Occipital lobe (tissue), 1 donor: ENCODE measurements at regions not wholly inside any gene's neighbourhood (a gene's known extent, or its start where the extent isn't known, plus 50 kb on each side); places are given as distances from the start of the nearest gene placed in this dataset.
"Not testable (repeated sequence)": the region's sequence is repeated elsewhere in the genome, so short reads cannot be mapped to it uniquely, and the experiment has no call there.

Source experiments
- DNase-seq: peaks from one replicate; lab custom pipeline; 2025; lab: John Stamatoyannopoulos, UW

DNA sequence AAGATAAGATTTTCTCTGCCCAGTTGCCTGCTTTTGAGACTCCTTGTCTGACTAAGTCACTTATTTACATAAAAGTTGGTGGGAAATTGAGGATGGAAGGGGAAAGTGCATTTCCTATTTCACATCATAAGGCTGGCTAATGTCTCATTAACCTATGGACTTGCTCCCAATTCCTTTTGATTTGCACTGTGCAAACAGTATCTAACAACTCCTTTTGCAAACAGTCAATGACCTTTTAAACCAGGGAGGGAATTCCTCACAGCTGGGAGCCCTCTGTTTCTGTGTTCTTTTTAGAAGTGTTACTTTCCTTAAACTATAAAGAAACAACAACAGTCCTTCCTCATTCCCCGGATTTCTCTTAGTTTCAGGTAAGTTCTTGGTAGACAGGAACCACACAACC, 272.8 kb downstream of the RND3 start:
- no peak for DNase-seq

DNA sequence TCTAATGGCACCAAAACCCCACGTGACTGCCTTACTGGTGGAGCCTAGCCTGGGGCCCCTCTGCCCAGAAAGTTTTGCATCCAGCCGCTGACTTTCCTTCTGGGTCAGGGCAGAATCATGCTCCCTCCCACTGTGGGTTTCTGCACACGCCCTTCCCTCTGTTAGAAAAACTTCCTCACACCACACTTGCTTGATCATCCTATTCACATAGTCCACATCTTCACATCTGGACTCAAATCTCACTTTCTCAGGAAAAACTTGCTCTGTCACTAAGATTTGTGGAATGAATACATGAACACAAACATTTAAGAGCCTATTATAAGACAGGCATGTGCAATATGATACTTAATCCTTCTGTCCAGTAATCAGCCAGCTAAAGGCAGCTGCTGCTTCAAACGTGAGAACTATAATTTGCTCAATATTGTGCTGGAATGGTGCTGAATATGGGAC, 274.7 kb downstream of the RND3 start:
- no peak for DNase-seq

DNA sequence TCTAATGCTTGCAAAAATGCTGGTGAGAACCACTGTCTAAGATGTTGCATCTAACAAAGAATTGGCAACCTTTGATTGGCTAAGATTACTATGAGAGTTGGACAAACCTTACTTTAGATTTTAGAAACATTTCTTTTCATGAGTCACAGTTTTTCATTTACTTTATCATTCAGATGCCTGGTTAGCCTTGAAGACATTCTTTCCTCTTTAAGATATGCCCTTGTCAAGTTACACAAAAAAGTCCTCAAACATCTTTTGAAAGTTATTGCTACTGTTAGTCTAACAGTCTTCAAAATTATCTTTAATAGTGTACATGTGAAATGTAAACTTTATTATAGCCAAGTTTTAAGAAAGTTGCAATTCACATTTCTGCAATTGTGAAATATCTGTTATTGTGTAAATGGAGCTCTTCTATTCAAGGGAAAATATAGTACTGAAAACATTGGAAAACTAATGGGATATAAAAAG, 276.3 kb downstream of the RND3 start:
- DNase-seq, result no peak

DNA sequence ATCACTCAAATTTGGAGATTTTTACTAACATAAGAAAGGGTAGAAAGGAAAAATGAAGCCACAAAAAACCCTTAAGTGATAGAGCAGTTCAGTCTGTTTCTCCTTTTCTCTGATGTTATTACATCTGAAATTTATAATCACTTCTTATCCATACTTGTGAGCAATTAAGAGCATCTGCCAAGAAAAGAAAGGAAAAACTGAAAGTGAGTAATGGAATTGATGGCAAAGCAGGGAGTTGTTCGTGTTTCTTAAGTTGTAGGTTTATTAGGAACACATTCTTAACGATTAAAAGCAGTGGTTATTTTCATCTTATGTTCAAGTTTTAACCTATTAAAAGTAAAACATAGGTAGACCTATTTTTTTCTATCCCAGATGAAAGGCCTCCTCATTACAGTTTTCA, 277.7 kb downstream of the RND3 start:
- DNase-seq, result no peak

DNA sequence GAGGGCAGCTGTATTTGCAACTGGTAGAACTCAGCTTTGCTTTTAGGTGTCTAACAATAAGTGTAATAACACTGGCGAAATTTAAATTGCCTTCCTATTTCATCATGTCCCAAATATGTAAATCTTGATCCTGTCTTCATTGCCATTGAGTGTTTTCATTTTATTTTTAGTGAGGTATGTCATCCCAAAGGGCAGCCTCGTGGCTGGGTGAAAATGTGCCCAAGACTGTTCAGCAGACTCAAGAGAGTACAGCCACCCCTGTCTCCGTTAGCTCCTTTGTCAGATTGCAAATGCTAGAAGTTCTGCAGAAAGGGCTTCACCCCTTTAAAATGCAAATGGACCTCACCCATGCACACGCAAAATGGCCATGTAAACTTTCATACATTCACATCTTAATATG, 278.8 kb downstream of the RND3 start:
- DNase-seq, result no peak

DNA sequence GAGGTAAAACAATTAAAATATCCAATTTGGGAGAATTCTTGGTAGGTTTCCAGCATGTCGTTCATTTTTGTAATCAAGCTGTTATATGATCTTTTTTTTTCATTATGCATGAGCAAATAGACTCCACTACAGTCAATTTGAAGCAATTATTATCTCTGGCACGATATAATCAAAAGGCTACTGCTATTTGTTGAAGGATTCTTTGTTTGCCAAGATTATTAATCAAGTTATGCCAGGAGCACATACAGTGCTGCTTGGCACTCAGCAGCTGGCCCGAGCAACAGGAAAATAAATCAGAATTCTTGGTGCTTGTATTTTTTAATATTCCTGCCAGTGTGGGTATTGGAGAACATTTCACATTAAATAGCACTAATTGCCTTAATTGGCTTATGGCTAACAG, 279.5 kb downstream of the RND3 start:
- no peak for DNase-seq

DNA sequence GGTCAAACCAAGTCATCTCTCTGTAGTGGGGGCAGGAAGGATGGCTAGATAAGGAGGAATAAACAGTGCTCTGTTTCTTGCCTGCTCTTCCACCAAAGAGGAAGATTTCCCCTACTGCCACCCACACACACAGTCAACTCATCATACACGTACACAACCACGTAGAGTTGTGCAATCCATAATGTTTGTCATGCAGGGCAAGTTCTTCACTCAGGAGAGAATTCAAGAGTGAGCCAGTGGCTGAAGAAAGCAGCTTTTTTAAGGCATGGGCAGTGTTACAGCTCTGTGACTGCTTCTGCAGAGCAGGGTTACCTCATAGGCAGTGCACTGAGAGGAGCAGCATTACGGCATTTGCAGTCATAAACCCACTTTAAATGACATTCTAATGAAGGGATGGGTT, 283.0 kb downstream of the RND3 start:
- DNase-seq, result no peak

DNA sequence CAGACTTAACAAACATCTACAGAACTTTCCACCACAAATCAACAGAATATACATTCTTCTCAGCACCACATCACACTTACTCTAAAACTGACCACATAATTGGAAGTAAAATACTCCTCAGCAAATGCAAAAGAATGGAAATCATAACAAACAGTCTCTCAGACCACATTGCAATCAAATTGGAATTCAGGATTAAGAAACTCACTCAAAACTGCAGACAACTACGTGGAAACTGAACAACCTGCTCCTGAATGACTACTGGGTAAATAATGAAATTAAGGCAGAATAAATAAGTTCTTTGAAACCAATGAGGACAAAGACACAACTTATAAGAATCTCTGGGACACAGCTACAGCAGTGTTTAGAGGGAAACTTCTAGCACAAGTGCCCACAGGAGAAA, 292.7 kb downstream of the RND3 start:
- DNase-seq, result not testable (repeated sequence)

DNA sequence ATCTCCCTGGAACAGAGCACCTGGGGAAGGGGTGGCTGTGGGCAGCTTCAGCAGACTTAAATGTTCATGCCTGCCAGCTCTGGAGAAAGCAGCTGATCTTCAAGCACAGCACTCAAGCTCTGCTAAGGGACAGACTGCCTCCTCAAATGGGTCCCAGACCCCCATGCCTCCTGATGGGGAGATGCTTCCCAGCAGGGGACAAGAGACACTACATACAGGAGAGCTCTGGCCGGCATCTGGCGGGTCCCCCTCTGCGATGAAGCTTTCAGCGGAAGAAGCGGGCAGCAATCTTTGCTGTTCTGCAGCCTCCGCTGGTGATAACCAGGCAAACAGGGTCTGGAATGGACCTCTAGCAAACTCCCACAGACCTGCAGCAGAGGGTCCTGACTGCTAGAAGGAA, 294.8 kb downstream of the RND3 start:
- DNase-seq, result no peak

DNA sequence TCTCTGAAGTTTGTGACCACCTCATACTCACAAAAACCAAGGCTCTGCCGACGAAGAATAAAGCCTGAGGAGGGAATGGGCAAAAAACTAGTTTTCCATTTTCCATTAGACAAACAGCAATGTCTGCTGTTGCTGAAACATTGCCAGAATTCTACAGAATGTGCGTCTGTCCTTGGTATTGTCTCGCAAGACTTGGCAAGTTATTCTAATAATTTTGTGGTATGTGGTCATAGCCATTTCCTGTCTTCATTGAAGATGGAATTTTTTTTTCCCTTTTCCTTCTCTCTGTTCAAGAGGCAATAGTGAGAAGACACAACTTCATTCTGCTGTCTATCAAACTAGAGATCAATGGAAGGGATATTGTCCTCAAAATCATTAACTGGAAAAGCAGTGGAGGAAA, 296.1 kb downstream of the RND3 start:
- no peak for DNase-seq

DNA sequence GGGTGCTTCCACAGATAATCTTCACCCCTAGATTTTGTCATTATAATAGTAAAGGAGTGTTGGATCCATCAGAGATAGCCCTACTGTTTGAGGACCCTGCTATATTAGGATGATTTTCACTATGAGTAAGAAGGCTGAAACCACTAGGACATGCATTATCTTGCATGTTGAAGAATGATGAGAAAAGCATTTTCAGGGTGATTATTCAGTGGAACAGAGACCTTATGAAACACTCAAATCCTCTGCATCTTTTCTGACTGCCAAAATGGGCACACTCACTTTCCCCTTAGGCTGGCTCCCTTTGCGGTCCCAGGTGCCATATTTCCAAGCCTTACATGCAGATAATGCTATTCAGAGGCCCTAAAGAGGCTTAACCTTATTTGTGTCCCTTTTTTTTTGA, 296.9 kb downstream of the RND3 start:
- DNase-seq, result no peak

DNA sequence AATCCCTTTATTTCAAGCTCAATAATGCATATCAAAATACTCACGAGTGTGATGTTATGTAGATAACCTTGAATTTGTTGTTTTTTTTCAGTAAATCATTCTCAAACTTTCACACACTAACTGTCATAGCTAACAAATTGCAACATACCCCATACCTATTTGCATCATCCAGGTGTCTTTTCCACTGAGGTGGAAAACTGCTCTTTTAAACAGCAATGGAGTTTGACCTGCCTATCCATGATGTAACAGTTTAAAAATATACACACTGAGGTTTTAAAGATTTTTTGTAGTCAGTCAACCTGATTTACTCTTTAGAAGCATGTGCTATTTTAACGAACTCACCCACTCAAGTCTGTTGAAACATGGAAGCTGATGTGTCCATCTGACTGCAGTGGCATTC, 298.7 kb downstream of the RND3 start:
- no peak for DNase-seq

DNA sequence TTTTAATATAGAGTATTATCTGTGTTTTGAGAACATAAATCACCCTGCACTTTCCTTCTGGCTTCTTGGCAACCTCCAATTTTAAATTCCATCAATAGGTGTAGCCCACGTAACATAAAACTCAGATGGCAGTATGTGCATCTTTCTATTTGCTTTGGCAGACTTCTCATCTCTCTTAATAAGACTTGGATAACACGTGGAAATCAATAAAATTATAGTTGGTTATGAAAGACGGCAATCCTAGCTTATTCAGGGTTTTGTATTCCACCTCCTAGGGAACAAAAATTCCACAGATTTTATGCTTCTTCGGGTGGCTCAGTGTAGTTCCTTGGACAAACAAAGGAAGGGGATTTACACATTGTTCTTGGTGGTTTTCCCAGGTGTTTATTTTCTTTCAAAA, 299.3 kb downstream of the RND3 start:
- DNase-seq, result no peak

DNA sequence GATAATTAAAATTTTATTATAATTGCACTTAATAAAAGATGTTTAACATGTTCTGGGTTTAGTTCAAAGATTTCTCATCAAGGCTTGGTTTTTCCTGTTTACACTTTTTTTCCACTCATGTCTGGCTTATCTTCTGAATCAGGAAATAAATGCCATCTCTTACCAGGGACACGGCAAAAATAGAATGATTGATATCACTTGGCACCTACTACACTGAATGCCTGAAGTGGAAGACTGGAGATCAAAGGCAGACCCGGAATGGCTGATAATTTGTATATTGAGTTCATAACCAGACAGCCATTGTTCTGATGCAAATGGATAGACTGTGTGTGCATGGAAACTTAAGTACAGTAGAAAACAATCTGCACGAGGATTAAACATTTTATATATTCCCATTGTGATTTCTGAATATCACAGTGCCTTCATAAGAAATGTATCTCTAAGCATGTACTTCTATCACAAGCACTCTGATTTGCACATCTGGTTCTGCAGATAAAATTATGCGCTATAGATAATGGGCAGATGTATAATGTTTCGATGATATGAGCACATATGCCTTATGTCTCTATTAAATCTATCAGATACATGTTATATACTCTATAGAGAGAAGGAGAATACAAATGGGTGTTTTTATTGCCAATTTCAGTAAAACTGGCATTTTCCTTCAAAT, 304.8 kb downstream of the RND3 start:
- DNase-seq, result no peak

DNA sequence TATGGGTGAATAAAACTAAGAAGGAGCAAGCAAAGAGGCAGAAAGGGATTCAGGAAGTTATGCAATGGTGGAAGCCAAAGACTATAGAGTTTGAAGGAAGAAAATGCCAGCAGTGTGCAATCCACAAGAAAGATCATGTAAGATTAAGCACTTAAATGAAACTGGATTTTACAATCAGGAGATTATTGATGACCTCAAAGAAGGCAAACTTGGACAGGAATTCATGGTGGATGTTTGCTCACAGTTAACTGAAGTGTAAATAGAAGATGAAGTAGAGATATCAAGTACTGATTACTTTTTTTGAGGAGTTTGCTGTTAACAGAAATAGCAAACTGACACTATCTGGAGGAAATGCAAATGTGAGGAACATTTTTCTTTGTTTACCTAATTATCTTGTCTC, 308.9 kb downstream of the RND3 start:
- DNase-seq, result no peak

DNA sequence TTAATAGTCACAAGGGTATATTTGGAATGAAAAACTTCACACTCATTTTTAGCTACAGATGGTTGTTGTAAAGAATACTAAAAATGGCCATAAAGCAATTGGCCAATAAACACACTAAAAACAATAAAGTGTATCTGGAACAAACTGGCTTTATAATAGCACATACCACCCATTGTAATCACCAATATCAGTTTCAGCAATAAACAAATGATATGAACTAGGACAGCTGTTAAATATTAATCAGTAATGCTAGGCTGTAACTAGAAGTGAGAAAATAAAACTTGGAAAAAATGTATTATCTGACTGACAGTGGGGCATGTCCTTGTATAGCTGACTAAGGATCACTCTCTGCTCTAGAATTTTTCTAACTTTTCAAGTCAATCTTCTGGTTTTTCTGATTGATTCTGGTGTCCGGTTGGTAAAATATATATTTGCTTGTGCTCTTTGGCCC, 312.5 kb downstream of the RND3 start:
- DNase-seq, result no peak

DNA sequence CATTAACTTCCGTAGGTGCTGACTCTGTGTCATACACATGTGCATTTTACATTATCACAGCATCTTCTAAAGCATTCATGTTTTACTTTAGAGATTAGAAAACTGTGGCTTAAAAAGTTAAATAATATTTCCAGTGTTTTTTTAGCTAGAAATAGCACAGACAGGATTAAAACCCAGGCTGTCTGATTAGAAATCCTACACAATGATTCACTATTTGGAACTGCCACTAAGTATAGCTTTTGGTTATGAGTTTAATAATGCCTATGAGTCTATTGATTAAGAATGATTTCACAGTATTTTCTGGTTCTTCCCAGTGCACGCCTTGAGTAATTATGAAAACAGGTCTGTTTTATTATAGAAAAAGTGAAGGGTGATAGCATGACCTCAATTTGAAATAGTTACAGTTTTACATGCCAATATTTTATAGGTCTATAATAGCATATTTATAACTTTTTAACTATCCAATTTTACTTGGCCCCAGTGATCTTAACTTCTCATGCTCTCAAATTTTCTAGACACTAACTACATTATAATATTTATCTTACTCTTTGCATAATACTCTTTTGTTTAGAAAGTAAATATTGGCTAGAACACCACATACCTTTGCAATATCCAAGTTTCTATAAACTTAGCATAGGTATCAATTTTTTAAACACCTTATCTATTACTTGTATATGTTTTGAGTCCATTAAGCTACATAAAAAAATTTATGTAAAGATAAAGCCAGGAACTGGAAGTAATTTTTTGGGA, 313.2 kb downstream of the RND3 start:
- no peak for DNase-seq

DNA sequence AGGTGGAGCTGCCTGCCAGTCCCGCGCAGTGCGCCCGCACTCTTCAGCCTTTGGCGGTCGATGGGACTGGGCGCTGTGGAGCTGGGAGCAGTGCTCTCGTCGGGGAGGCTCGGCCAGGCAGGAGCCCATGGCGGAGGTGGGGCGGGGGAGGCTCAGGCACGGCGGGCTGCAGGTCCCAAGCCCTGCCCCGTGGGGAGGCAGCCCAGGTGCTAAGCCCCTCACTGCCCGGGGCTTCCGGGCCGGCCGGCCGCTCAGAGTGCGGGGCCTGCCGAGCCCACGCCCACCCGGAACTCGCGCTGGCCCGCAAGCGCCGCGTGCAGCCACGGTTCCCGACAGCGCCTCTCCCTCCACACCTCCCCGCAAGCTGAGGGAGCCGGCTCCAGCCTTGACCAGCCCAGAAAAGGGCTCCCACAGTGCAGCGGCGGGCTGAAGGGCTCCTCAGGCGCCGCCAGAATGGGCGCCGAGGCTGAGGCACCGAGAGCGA, 316.4 kb downstream of the RND3 start:
- DNase-seq, result no peak

DNA sequence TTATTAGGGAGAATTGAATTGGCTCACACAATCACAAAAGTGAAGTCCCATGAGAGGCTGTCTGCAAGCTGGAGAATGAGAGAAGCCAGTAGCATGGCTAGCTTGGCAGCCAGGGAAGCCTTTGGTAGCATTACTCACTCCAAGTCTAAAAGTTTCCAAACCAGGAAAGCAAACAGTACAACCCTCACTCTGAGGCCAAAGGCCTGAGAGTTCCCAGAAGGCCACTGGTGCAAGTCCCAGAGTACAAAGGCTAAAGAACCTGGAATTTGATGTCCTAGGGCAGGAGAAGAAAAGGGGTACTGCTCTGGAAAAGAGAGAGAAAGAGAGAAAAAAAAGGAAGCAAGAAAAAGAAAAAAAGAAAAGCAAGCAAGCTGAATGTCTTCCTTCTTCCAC, 318.2 kb downstream of the RND3 start:
- no peak for DNase-seq

DNA sequence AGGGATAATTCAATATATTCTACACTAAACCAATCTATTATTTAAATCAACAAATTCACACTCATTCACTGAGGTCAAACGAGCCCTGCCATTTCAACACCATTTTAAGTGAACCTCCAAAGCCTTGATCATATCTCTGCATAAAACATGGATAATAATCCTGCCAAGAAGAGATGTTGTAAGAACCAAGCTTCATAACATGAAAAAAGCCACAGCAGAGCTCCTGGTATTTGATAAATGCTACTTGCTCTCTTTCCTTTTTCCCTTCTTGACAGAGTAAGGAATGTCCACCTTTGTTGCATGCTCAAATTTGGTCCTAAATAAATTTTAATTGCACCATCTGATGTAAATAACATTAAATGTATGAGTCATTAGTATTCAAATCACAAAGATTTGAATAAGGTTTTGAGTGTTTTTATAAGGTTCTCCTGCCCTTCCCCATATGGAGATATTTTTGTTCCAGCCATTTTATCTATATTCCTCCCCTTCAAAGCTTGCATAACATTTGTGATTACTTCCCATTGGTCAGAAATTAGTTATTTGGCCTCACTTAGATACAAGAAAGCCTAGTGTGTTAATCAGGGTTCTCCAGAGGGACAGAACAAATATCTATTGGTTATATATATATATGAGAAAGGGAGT, 318.8 kb downstream of the RND3 start:
- no peak for DNase-seq

DNA sequence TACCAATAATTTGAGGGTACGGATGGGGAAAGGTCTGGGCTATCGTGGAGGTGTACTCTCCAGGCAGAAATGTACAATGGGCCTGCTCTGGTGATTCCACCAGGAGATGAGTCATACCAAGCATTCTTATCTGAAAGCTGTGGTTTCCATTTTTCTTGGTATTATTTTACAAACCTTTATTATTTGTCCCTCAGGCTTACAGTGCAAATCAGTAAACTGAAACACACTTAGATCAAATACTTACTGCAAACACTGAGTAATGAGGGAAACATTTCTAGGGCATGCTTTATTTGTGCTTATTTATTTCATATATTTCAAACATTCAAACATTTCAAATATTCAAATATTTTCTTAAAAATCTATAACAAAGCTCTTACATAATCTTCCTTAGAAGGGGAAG, 319.8 kb downstream of the RND3 start:
- DNase-seq, result no peak

DNA sequence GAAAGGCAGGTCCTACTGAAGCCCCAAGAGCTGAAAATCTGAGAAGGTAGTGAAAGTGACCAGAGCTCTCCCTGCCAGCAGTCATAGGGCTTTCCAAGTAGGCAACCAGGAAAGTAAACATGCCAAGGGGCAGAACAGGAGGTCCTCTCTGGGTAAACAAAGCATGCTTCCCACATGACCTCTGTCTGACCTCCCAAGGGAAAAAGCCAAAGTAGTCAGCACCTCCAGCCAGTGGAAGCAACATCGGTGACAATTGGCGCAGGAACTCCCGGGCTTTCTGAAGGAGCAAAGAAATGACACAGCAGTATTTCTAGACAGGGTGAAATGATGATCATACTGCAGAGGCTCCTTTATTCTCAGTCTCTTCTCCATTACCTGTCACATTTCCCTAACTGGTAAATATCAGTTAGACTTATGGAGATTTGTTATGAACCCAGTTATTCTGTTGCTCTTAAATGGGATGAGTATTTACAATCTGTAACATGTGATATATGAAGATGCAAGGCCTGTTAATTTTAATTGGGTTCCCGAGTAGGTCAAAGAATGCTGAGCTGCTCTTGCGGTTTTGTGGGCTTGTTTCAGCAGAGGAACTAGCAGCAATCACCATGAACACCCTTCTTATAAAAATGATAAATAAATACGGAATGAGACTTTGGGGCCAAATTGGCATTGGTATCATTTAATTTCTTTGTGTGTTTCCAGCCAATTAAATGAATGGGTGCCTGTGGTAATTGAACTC, 321.0 kb downstream of the RND3 start:
- DNase-seq, result no peak
